GM13976 (cell line): ENCODE measurements at regions not wholly inside any gene's neighbourhood (a gene's known extent, or its start where the extent isn't known, plus 50 kb on each side); places are given as distances from the start of the nearest gene placed in this dataset.

ENCODE experiments used
- DNase-seq: peaks from one replicate; pipeline ENCODE4 v3.0.0; 2012; ENCODE audit warnings: low spot score
- in situ Hi-C: fragments of 300-500 bp; cut with MboI; formaldehyde crosslinking; loops from one replicate; pipeline ENCODE4 v1.12.0; 2022; ENCODE audit warnings: low sequenced_read_pairs, mixed read lengths, inconsistent platforms; ENCODE audit not compliant: unreplicated experiment
- TF ChIP-seq, protein P1 (sequence below): IDR thresholded peaks from 2 replicates; pipeline ENCODE4 v1.5.1; 2012; ENCODE audit warnings: borderline replicate concordance, mild to moderate bottlenecking; ENCODE audit not compliant: insufficient read depth; ENCODE audit errors: extremely low read depth, missing control alignments, control extremely low read depth

GRCh38 chr10:23558361-23558799 is 119.5 kb downstream of the OTUD1 start:
- in situ Hi-C loops: no loop called here
- DNase-seq: no peak
- TF ChIP-seq, protein P1, sequence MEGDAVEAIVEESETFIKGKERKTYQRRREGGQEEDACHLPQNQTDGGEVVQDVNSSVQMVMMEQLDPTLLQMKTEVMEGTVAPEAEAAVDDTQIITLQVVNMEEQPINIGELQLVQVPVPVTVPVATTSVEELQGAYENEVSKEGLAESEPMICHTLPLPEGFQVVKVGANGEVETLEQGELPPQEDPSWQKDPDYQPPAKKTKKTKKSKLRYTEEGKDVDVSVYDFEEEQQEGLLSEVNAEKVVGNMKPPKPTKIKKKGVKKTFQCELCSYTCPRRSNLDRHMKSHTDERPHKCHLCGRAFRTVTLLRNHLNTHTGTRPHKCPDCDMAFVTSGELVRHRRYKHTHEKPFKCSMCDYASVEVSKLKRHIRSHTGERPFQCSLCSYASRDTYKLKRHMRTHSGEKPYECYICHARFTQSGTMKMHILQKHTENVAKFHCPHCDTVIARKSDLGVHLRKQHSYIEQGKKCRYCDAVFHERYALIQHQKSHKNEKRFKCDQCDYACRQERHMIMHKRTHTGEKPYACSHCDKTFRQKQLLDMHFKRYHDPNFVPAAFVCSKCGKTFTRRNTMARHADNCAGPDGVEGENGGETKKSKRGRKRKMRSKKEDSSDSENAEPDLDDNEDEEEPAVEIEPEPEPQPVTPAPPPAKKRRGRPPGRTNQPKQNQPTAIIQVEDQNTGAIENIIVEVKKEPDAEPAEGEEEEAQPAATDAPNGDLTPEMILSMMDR: no peak

GRCh38 chr10:23568996-23569395 is 130.1 kb downstream of the OTUD1 start:
- no peak for DNase-seq
- in situ Hi-C loops: no loop called here
- TF ChIP-seq, protein P1: no peak

GRCh38 chr10:23571884-23572283 is 133.0 kb downstream of the OTUD1 start:
- in situ Hi-C loops: no loop called here

DNA sequence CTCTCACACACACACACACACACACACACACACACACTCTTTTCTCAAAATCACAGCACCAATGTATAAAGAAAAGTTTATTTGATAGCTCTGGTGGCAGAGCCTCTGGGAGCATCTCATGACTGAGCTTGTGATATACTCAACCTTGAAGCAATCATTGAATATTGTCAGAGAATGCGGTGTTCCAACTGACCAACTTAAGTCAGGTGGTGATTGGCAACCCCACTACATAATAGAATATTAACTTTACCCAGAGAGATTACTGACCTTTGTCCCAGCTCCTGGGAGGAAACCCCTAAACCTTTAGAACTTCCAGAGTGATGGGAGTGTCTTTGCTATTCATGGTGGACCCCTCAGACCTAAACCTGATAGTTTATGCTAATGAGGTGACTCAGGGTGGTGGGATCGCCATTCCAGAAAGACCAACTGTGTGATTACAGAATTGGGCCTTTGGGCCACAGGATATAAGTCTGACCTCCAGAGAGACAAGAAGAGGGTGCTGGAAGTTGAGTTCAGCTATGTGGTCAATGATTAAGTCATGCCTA is 143.1 kb downstream of the OTUD1 start:
- TF ChIP-seq, protein P1: no peak
- DNase-seq: no peak
- in situ Hi-C loops: no loop called here

More at GRCh38 chr10:23571884-23572283, 133.0 kb downstream of the OTUD1 start:
- no peak for DNase-seq
- TF ChIP-seq, protein P1: no peak

DNA sequence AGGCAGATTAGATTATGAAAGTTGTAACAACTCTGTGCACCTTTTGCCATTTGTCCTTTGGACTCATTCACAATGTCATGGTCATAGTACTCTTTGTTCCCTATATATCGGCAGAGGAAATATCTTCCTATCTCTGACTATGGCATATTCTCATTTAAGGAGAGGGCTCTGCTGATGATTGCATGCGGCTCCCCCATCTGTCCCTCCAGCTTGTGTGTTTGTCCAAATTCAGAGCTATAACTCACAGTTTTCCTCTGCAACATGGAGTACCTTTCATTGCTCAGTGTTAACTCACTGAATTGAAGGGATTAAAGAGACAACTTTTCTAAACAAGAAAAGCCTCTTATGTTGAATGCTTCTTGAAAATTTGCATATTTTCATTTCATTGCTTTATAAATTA is 145.5 kb downstream of the OTUD1 start:
- in situ Hi-C loops: no loop called here
- TF ChIP-seq, protein P1: no peak

DNA sequence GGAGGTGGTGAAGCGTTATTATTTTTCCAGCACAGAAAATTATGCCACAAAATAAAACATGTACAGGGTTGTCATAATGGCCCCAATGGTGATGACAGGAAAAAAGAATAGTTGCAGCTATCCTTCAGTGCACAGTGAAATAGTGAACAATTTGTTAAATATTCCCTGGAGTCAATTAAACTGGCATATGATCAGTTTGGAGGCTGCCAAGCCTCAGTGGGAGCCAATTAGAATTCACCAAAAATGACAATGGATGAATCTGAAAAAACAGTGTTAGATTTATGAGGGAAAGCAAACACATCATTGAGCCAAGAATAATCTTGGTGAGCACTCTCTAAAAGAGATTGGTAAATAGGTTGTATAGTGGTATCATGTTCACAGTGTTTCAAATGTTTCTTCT is 146.3 kb downstream of the OTUD1 start:
- in situ Hi-C loops: no loop called here
- TF ChIP-seq, protein P1: no peak
- DNase-seq: no peak

More for the DNA sequence above, 145.5 kb downstream of the OTUD1 start:
- DNase-seq: no peak
